Left forelimb (tissue), 1 donor: ENCODE measurements at regions not wholly inside any gene's neighbourhood (a gene's known extent, or its start where the extent isn't known, plus 50 kb on each side); places are given as distances from the start of the nearest gene placed in this dataset.
"Not testable (repeated sequence)": the region's sequence is repeated elsewhere in the genome, so short reads cannot be mapped to it uniquely, and the experiment has no call there.

Experiments used
- DNase-seq: peaks from one replicate; pipeline ENCODE4 v3.0.0-alpha.2; 2018; ENCODE audit warnings: low spot score

GRCh38 chr10:9036711-9037204 is 982.3 kb downstream of the GATA3 start:
- DNase-seq, result no peak

- no peak for DNase-seq
Measured at GRCh38 chr10:9038146-9038714, 983.7 kb downstream of the GATA3 start.

GRCh38 chr10:9043466-9043865 is 989.0 kb downstream of the GATA3 start:
- no peak for DNase-seq

GRCh38 chr10:9045311-9045710 is 990.8 kb downstream of the GATA3 start:
- no peak for DNase-seq

GRCh38 chr10:9051328-9051974 is 997.0 kb downstream of the GATA3 start:
- DNase-seq, result no peak

- no peak for DNase-seq
Measured at GRCh38 chr10:9052767-9053166, 998.3 kb downstream of the GATA3 start.

- no peak for DNase-seq
Measured at GRCh38 chr10:9056521-9056920, 1002.0 kb downstream of the GATA3 start.

- not testable (repeated sequence) for DNase-seq
Measured at GRCh38 chr10:9057293-9057692, 1002.8 kb downstream of the GATA3 start.

GRCh38 chr10:9060314-9060713 is 1005.8 kb downstream of the GATA3 start:
- DNase-seq, result no peak

GRCh38 chr10:9061871-9062270 is 1007.4 kb downstream of the GATA3 start:
- DNase-seq, result no peak

GRCh38 chr10:9066152-9066551 is 1011.7 kb downstream of the GATA3 start:
- no peak for DNase-seq

- no peak for DNase-seq
Measured at GRCh38 chr10:9068003-9068402, 1013.5 kb downstream of the GATA3 start.

- no peak for DNase-seq
Measured at GRCh38 chr10:9069136-9069535, 1014.6 kb downstream of the GATA3 start.

- DNase-seq, result no peak
Measured at GRCh38 chr10:9075420-9075819, 1020.9 kb downstream of the GATA3 start.

GRCh38 chr10:9076066-9076465 is 1021.6 kb downstream of the GATA3 start:
- no peak for DNase-seq

GRCh38 chr10:9081253-9081652 is 1026.8 kb downstream of the GATA3 start:
- no peak for DNase-seq

GRCh38 chr10:9081961-9082360 is 1027.5 kb downstream of the GATA3 start:
- DNase-seq, result no peak

GRCh38 chr10:9091530-9092093 is 1037.1 kb downstream of the GATA3 start:
- no peak for DNase-seq

- no peak for DNase-seq
Measured at GRCh38 chr10:9096288-9096687, 1041.8 kb downstream of the GATA3 start.

GRCh38 chr10:9097206-9097990 is 1042.9 kb downstream of the GATA3 start:
- no peak for DNase-seq

GRCh38 chr10:9097991-9098306 is 1043.5 kb downstream of the GATA3 start:
- no peak for DNase-seq

- DNase-seq, result no peak
Measured at GRCh38 chr10:9102026-9102425, 1047.5 kb downstream of the GATA3 start.

- DNase-seq, result no peak
Measured at GRCh38 chr10:9103301-9103700, 1048.8 kb downstream of the GATA3 start.
